Keratinocyte (primary cell): ENCODE measurements at regions not wholly inside any gene's neighbourhood (a gene's known extent, or its start where the extent isn't known, plus 50 kb on each side); places are given as distances from the start of the nearest gene placed in this dataset.

Source experiments
- CTCF ChIP-seq, 3 experiments: IDR thresholded peaks in 1 of 3; conservative IDR thresholded peaks in 1 of 3; optimal IDR thresholded peaks in 1 of 3; 2 replicates in 2 of 3; 3 replicates in 1 of 3; pipeline versions ENCODE3 to v1.5.1; 2011; ENCODE audit warnings: low read length in 3 of 3, mild to moderate bottlenecking in 3 of 3, moderate library complexity in 2 of 3, control low read depth in 1 of 3, inconsistent platforms in 1 of 3; ENCODE audit not compliant: insufficient read depth in 2 of 3; ENCODE audit errors: extremely low read depth in 1 of 3
- EZH2 ChIP-seq: IDR thresholded peaks from one replicate; pipeline ENCODE4 v1.6.1; 2012; ENCODE audit warnings: inconsistent platforms, mild to moderate bottlenecking, low read length, moderate library complexity

- TF ChIP-seq EZH2 (no peak), CTCF (optimal IDR thresholded peaks at IDR 0.05 in 1 of 3, IDR thresholded peaks at IDR 0.05 in 1 of 3, conservative IDR thresholded peaks at IDR 0.05 in 1 of 3; ENCODE audit: extremely low read depth in 1 of 3, insufficient read depth in 2 of 3, low read length in 3 of 3) (no peak)
These were observed 178.5 kb downstream of the DLEU7 start for GRCh38 chr13:50664951-50665350.
